DND-41 (cell line): ENCODE measurements at regions not wholly inside any gene's neighbourhood (a gene's known extent, or its start where the extent isn't known, plus 50 kb on each side); places are given as distances from the start of the nearest gene placed in this dataset.

Source experiments
- EZH2 ChIP-seq: IDR thresholded peaks from 3 replicates; pipeline ENCODE4 v1.6.1; 2012; ENCODE audit warnings: borderline replicate concordance, low read depth, mild to moderate bottlenecking, moderate library complexity, low read length, inconsistent platforms; ENCODE audit not compliant: severe bottlenecking
- TF ChIP-seq, protein P1 (sequence below): IDR thresholded peaks from 2 replicates; pipeline ENCODE4 v1.5.1; 2012; ENCODE audit warnings: borderline replicate concordance, low read length, moderate library complexity, mild to moderate bottlenecking; ENCODE audit not compliant: poor library complexity, severe bottlenecking; ENCODE audit errors: extremely low read depth

DNA sequence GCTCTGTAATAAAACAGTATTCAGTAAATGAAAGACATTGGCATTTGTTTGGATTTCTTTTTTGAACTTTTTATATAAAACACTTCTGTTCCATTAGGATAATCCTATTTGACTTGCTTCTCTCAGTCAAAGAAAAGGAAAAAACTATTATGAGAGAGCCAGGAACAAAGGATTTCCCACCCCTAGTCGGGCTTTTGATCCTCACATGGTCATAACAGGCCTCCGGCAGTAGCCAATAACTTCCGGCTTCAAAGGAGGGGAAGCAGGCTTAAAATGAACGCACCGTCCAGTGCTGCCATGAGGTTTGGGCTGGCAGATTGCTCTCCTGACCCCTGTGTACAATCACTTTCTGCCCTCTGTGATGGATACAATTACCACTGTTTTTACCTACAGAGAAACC is 209.3 kb downstream of the ZNF608 start:
- TF ChIP-seq, protein P1, sequence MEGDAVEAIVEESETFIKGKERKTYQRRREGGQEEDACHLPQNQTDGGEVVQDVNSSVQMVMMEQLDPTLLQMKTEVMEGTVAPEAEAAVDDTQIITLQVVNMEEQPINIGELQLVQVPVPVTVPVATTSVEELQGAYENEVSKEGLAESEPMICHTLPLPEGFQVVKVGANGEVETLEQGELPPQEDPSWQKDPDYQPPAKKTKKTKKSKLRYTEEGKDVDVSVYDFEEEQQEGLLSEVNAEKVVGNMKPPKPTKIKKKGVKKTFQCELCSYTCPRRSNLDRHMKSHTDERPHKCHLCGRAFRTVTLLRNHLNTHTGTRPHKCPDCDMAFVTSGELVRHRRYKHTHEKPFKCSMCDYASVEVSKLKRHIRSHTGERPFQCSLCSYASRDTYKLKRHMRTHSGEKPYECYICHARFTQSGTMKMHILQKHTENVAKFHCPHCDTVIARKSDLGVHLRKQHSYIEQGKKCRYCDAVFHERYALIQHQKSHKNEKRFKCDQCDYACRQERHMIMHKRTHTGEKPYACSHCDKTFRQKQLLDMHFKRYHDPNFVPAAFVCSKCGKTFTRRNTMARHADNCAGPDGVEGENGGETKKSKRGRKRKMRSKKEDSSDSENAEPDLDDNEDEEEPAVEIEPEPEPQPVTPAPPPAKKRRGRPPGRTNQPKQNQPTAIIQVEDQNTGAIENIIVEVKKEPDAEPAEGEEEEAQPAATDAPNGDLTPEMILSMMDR, result no peak
- no peak for TF ChIP-seq EZH2
